ENCODE measurements at regions not wholly inside any gene's neighbourhood (a gene's known extent, or its start where the extent isn't known, plus 50 kb on each side); places are given as distances from the start of the nearest gene placed in this dataset.

DNA sequence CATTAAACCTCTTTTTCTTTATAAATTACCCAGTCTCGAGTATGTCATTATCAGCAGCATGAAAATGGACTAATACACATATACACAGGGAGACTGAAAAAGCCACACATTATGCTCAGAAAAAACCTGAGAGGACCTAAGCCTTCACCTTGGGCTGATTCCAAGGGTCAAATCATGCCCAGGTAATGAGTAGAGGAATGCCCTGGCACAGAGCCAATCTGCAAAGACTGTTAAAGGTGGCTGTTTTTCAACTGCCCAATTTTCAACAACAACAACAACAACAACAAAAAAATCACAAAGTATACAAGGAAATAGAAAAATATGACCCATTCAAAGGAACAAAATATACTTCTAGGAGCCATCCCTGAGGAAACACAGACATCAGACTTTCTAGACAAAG lies 220.2 kb upstream of the TBX20 start:
- DNase-seq (ENCODE audit: missing footprints) (no peak), ATAC-seq (no peak)
- intact Hi-C loops (cut with DNase I), result no loop called here

DNA sequence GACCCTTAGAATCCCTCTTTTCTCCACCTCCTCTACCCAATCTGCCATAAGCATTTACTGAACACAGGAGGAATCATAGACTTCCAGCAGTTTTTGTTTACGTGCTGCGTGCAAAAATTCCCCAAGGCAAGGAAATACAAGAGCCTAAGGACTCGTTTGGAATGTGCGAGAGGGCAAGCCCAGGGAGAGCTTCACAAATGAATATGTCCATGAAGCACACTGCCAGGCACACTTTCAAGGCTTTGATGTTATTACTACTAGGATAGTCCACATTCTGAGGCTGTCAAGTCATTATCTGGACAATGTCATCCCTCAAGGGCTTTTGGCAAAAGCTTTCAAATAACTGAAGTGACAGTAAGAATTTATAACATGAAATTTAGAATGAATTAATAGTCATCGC lies 214.7 kb upstream of the TBX20 start:
- no peak for ATAC-seq
- intact Hi-C loops (cut with DNase I), result loop anchor here (5.0 kb wide), 1 partner anchor 91 kb away; no protein-coding TSS in a partner anchor

DNA sequence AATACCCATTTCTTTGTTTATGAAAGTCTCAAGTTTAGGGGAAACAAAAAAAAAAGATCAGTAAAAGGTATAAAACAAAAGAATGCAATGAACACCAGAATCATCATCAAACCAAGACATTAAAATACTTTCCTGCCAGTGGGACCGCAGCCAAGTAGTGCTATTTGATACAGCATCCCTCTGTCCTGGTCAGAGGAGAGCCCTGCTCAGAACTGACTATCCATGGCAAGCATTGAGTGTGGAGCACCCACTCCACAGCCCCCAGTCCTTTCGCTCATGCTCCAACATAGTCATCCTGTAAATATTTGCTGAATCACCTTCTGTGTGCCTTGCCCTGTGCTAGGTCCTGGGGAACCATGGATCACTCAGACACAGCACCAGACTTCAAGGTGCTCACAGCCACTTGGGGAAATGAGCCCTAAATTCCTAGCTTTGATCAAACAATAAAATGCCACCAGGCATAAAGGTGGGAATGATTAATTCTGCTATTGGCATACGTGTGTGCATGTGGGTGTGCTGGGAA lies 213.6 kb upstream of the TBX20 start:
- DNase-seq (ENCODE audit: missing footprints) (no peak), ATAC-seq (no peak)
- intact Hi-C loops (cut with DNase I), result loop anchor here (2.0 to 5.0 kb wide), 2 partner anchors 51 to 90 kb away; no protein-coding TSS in a partner anchor

More for the DNA sequence above, 214.7 kb upstream of the TBX20 start:
- DNase-seq (ENCODE audit: missing footprints), result no peak

DNA sequence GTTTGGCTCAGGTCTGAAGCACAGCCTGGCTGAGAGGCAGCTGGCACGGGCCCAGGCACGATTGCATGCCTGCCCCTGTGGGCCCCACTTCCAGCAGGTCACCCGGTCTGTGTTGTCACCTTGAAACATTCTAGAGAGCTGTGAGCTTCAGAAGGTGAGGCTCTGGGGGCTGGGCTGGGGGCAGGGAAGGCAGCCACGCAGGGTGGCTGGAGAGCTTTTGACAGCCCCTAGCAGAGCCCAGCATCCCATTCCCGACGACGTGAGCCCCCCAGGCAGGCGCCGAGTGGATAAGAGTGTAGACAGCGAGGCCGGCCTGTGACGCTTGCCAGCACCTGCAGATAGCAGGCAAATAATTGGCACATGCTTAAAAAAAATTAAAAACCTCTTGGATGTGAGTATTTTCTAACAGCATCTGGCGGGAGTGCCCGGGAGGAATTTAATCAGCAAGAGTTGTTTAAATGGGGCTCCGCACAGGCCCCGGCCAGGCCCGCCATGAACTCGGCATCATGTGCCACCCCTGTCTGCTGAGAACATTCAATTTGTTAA lies 212.0 kb upstream of the TBX20 start:
- intact Hi-C loops (cut with DNase I), result loop anchor here (2.0 to 5.0 kb wide), 2 partner anchors 53 to 89 kb away; no protein-coding TSS in a partner anchor
- peak; percentile 88 for DNase-seq (ENCODE audit: missing footprints)
- peak; percentile 93 for ATAC-seq

DNA sequence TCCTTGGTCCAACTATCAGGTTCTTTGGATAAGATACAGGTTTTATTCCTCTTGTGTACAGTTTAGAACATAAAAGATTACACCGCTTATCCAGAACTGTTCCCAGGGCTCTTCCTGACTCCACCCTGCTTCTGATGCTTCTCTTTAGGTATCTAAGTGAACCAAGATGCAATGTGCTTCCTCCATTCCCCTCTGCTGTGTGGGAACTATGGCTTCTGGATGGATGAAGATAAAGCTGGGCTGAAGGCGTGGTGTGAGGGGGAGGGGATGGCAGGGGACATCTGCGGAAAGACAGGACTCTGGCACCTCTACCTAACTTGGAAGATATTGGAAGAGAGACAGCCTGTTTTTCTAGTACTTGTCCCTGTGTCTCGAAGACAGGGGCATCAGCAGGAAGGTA lies 209.9 kb upstream of the TBX20 start:
- intact Hi-C loops (cut with DNase I), result no loop called here
- ATAC-seq (no peak), DNase-seq (ENCODE audit: missing footprints) (no peak)

DNA sequence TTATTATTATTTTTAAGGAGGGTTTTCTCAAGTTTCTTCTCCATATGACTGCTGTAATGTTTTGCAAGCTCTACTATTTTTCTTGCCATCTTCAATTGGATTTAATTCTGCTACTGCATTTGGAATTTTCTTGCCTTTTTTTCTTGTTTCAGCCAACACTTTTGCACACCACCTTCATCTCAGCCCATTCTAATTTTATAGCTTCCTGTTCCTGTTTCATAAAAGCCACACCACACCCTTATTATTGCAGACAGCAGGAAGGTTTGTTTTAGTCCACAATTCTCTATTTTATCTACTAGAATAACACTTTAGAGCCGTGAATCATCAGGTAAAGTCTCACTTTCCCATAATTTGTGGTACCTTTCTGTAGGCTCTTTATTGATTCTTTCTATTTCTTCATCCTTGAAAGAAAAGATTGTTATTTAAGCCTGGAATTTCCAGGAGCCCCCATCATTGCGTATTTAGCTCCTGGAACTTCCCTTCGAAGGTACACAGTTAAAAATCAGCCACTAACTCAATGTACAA lies 209.3 kb upstream of the TBX20 start:
- intact Hi-C loops (cut with DNase I), result no loop called here
- no peak for DNase-seq (ENCODE audit: missing footprints)
- ATAC-seq, result no peak

DNA sequence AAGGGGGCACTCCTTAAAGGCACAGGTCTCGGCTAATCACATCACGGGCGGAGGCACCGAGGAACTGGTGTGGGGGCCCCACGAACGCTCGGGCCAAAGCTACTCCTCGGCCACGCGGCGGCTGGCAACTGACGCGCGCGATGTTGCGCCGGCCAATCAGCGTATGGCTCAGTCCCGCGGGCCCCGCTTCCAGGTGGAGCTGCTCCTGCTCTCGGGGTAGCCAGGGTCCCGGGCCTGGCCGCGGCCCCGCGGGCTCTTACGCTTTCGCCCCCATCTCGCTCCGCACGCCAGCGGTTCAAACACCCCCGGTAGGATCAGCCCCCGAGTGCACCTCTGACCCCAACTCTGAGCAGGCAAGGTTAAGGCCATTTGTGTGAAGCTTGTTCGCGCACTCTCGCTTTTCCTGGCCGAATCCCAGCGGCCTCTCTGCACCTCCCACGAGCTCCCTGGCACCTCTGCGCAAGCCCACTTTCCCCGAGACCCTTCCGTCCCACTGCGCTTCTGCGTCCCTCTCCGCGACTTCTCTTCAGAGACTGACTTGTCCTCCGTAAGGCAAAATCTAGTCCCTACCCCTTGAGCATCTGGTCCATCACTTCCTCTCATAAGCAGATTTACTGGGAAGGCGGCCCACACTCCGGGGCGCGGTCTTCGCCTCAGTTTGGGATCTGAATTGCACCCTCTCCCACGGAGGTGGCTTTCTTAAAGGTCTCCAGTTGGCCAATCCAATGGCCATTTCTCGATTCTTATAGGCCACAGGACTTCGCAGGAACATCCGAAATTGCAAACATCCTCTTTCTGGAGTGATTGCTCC lies 200.9 kb upstream of the TBX20 start:
- no peak for ATAC-seq
- DNase-seq (ENCODE audit: missing footprints), result no peak
- intact Hi-C loops (cut with DNase I), result no loop called here

DNA sequence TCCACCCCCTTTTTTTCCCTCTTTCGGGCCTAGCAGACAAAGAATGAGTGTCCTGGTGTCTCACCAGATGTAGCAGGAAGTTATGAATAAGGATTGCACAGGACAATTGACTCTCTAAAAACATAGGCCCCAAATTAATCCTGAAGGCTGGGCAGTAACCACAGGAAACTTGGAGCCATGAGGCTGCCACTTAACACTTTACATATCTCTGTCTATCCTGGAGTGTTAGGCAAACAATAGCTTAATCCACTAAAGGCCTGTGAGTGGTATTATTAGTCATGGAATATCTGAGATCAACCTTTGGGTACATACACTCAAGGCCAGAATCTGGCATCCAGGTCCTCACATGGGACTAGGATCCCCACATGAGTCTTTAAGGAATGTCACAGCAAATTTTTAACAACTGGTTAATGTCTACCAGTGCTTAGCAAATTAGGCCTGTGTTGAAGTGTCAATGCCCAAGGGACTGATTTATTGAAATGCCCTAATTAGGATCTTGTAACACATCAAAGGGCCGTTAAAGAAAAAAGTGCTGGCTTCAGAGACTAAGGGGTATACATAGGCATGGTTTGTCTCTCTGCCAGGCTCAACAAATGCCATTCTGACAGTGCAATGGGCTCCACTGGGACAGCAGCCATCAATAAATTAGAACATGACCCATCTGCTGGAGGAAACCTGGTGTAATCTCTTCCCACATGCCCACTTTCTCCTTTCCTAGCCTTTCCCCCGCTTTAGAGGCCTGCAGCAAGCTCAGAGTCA lies 196.7 kb upstream of the TBX20 start:
- no peak for ATAC-seq
- intact Hi-C loops (cut with DNase I), result no loop called here
- DNase-seq (ENCODE audit: missing footprints), result no peak

DNA sequence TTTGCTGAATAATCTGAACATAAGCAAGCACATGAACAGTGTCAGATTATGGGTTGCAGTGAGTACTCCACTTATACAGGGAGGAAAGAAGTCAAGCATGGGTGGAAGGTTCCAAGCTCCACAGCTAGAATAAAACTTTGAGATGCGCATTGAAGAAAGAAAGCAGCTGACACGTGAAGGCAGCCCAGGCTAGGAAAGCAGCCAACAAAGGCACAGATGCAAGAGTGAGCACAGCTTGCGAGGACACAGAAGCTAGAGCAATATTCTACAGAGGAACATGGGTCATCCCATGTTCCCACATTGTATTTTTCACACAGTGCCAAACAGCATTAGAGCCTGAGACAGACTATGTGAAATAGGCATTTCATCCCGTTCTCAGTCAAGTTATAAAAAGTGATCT lies 194.6 kb upstream of the TBX20 start:
- ATAC-seq (no peak), DNase-seq (ENCODE audit: missing footprints) (no peak)
- intact Hi-C loops (cut with DNase I), result no loop called here

DNA sequence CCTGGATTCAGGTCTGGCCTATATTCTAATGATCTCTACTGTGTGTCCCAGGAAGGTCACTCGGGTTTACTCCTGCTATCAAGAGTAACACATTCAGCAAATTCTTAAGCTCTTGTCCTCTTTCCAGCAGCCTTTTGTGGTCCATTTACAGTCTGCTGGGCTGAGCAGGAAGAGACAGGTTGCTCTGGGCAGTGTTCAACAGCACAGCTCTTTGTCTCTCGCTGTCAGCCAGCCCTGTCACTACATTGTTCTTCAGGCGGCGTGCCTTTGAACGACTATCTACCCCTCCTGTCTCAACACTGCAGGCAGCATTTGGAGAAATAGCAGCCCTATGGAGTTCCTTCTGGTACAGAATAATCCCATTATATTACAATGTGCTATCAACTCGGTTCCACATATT lies 192.2 kb upstream of the TBX20 start:
- ATAC-seq (peak; percentile 95), DNase-seq (ENCODE audit: missing footprints) (no peak)
- intact Hi-C loops (cut with DNase I), result no loop called here

DNA sequence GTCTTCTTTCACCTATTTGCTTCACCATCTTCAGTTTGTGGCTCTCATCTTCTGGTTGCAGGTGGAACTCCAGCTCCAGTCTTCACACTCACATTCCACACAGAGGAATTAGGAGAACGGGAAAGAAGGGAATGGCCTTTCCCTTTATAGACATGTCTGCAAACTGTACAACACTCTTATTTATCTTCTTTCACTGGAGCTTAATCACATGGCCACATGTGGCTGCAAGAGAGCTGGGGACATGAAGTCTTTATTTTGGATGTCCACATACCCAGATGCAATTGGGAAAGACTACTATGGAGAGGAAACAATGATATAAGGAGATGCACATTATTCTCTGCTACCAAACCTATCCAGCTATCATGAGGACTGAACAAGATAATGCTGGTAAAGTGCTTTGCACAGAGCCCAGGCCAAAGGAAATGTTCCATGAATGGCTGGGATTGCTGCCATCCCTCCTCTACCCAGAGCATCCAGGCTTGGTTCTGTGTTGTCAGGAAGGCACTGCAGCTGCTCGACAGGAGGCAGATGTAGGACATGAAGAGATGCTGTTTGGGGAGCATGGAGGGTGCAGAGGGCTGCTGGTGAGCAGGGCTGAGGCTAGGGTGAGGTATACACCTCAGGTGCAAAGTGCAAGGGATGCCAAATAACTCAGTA lies 183.8 kb upstream of the TBX20 start:
- ATAC-seq, result peak; percentile 95
- intact Hi-C loops (cut with DNase I), result no loop called here
- no peak for DNase-seq (ENCODE audit: missing footprints)

DNA sequence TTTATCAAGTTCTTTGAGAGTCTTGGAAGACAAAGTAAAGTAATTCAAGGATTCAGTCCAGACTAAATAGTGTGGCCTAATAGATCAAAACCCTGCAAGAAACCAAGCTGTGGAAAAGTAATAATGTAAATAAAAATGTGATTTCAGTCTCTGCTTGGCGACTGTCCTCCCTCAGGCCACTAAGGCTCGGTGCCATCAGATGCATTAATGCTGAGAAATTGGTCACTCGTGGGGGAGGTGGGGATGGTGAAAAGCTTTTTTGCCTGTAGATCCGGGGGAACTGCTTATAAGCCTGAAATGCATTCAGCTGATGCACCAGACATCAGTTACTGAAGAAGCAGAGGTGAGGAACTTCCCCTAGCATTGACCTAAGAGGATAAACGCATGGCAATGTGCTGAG lies 182.6 kb upstream of the TBX20 start:
- intact Hi-C loops (cut with DNase I), result no loop called here
- ATAC-seq, result no peak
- DNase-seq (ENCODE audit: missing footprints), result no peak

DNA sequence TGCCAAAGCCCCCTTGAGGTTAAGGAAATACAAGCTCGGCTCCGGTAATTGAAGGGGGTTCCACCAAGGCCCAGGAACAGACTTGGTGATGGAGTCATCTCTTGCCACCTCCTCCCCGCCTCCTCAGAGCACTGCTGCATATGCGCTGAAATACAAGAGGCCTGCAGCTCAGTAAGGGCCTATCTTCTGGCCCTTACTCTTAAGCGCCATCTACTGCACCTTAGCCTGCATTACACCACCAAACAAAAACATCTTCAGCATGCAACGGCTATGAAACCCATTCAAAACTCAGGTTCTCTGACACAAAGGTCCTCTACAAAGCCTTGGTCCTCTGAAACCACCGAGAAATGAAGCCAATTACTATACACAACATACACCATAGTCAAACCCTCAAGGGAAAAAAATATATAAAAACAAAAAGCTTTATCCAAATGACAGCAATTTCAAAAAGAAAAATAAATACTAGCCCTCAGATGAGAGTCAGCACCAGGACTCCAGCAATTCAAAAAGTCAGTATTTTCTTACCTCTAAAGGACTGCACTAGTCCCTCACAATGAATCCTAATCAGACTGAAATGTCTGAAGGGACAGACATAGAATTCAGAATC lies 176.8 kb upstream of the TBX20 start:
- no peak for ATAC-seq
- intact Hi-C loops (cut with DNase I), result no loop called here
- no peak for DNase-seq (ENCODE audit: missing footprints)

DNA sequence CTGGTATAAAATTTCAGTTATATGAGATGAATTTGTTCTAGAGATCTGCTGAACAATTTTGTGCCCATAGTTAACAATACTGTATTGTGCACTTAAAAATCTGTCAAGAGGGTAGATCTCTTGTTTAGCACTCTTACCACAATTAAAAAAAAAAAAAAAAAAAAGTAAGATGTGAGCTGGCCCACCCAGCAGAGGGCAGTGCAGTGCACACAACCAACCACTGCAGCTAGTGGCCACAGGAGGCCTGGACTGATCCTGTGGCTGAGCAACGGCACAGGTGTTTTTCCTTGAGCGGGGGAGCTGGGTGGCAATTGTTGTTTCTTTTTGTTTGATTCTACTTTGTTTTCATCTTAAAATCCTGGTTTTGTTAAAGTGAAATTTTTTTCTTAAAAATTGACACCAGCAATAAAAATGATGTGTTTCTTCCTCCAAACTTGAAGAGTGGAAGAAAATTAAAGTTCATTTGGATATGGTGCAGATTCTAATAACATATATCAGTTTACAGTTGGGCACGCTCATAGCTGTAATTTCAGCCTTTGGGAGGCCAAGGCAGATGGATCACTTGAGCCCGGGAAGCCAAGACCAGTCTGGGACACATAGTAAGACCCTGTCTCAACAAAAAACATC lies 171.1 kb upstream of the TBX20 start:
- peak; percentile 72 for DNase-seq (ENCODE audit: missing footprints)
- peak; percentile 75 for ATAC-seq
- intact Hi-C loops (cut with DNase I), result loop anchor here (1.0 to 2.0 kb wide), 2 partner anchors 95 to 172 kb away; no protein-coding TSS in a partner anchor

DNA sequence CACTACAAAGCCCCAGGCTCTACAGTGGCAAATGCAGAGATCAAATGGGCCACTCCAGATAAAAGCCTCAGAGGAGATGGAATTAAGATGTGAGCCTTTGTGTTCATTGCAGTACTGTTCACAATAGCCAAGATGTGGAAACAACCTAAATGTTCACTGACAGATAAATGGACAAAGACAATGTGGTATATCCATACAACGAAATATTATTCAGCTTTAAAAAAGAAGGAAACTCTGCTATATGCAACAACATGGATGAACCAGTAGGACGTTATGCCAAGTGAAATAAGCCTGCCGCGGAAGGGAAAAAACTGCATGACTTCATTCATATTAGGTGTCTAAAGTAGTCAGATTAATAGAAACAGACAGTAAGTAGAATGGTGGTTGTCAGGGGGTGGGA lies 170.5 kb upstream of the TBX20 start:
- intact Hi-C loops (cut with DNase I), result loop anchor here (1.0 to 2.0 kb wide), 2 partner anchors 96 to 172 kb away; no protein-coding TSS in a partner anchor
- DNase-seq (ENCODE audit: missing footprints) (no peak), ATAC-seq (no peak)

DNA sequence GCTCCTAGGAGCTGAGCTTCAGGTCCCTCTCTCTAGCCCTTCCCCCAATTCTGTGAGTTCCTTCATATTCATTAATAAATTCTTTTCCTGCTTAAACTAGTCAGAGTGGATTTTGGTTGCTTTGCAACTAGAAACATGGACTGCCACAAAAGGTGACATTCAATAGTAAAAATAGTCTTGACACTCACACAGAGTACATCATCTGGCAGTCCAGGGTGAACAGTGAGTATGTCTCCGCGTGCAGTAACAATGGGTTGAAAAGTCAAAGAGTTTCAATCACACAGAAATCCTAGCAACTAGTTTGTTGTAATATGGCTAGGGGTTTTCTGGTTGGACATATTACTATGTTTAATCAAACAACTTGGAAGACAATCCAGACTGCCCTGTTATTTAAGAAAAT lies 168.8 kb upstream of the TBX20 start:
- intact Hi-C loops (cut with DNase I), result no loop called here

DNA sequence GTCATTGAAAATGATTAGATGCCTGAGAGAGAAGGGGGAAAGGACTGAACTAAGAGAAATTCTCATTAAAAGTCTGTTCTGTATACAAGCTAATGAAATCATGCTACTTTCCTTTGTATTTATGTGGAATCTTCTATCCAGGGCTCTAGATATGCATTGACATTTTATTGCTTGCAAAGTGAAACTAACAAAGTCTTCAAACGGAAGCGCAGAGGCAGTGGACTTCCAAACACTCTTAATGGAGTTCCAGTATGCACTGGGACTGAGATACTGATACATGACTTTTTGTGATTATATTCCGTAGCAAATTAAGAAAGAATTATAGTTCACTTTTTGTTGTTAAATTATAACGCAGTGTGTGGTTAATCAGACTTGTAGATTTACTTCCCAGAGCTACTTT lies 166.8 kb upstream of the TBX20 start:
- ATAC-seq (no peak), DNase-seq (ENCODE audit: missing footprints) (no peak)
- intact Hi-C loops (cut with DNase I), result no loop called here

More for the DNA sequence above, 168.8 kb upstream of the TBX20 start:
- ATAC-seq (peak; percentile 32), DNase-seq (ENCODE audit: missing footprints) (no peak)

DNA sequence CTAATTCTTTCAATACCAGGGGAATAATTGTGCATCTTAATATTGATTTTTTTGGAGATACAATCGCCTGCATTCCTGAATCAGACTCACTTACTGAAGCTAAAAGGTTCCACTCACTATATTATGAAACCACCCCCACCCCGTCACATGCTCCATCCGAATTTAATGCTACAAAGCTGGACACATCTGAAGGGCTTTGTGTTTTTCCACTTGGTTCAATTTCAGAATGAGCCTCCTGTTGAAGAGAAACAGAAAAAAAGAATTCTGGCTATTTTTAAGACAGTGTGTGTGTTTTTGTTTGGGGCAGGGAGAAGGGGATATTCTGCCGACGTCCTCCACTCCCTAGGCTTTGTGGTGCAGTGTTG lies 165.5 kb upstream of the TBX20 start:
- intact Hi-C loops (cut with DNase I), result no loop called here
- ATAC-seq (no peak), DNase-seq (ENCODE audit: missing footprints) (no peak)

All from Right ventricle myocardium inferior (tissue), 1 donor.